IMR-90 (cell line): ENCODE measurements at regions not wholly inside any gene's neighbourhood (a gene's known extent, or its start where the extent isn't known, plus 50 kb on each side); places are given as distances from the start of the nearest gene placed in this dataset.

Experiments used
- ATAC-seq: fragments of 200-7000 bp; cut with Tn5 transposase; 2 replicates; pipeline ENCODE4 v1.9.1; 2020; ENCODE audit warnings: low read depth, mild to moderate bottlenecking, moderate library complexity
- BruUV-seq: library from RNA; stranded (reverse); fragments of 400-500 nt; replicated peaks from 2 replicates; lab custom pipeline; 2021; lab: Mats Ljungman, UMichigan
- CTCF ChIA-PET: fragments of 300-600 bp; formaldehyde crosslinking; extraction: SDS; loops from one replicate; lab custom pipeline; 2021; ENCODE audit warnings: antibody characterized with exemption; lab: Yijun Ruan, JAX
- POLR2A ChIA-PET: fragments of 300-600 bp; sonication (Branson Sonifier 250); formaldehyde crosslinking; loops from one replicate; lab custom pipeline; 2022; ENCODE audit warnings: antibody characterized with exemption; ENCODE audit not compliant: unreplicated experiment; lab: Charles Lee
- DNase-seq: peaks from one replicate; pipeline ENCODE4 v3.0.0; 2013
- H2AFZ ChIP-seq: replicated peaks from 2 replicates; pipeline ENCODE3; 2013; ENCODE audit warnings: low read length, mild to moderate bottlenecking; ENCODE audit not compliant: poor library complexity
- H2AK5ac ChIP-seq: 2 replicates; pipeline ENCODE4 v1.6.1; 2013; ENCODE audit warnings: low read depth, low read length, inconsistent platforms
- H2AK9ac ChIP-seq: replicated peaks from 2 replicates; pipeline ENCODE3; 2013; ENCODE audit warnings: mild to moderate bottlenecking, low read depth, low read length, moderate library complexity; ENCODE audit not compliant: poor library complexity
- H2BK120ac ChIP-seq: 2 replicates; pipeline ENCODE4 v1.6.1; 2013; ENCODE audit warnings: low read depth, low read length, inconsistent platforms
- H2BK15ac ChIP-seq: 3 replicates; pipeline ENCODE4 v1.6.1; 2013; ENCODE audit warnings: low read depth, low read length, inconsistent platforms
- H2BK20ac ChIP-seq: 2 replicates; pipeline ENCODE4 v1.6.1; 2013; ENCODE audit warnings: low read depth, mild to moderate bottlenecking, inconsistent platforms, low read length, moderate library complexity
- H2BK5ac ChIP-seq: 2 replicates; pipeline ENCODE4 v1.6.1; 2013; ENCODE audit warnings: mild to moderate bottlenecking, low read depth, low read length, inconsistent platforms; ENCODE audit not compliant: poor library complexity, severe bottlenecking
- H3K14ac ChIP-seq: replicated peaks from 2 replicates; pipeline ENCODE4 v1.6.1; 2013; ENCODE audit warnings: low read depth, low read length, inconsistent platforms
- H3K18ac ChIP-seq: 2 replicates; pipeline ENCODE4 v1.6.1; 2013; ENCODE audit warnings: low read depth, low read length, control low read depth
- H3K23ac ChIP-seq: 2 replicates; pipeline ENCODE4 v1.6.1; 2013; ENCODE audit warnings: low read depth, low read length, inconsistent platforms
- H3K27ac ChIP-seq: 2 replicates; pipeline ENCODE4 v1.5.1; 2013; ENCODE audit warnings: mild to moderate bottlenecking, control low read depth, low read length; ENCODE audit not compliant: insufficient read depth
- H3K27me3 ChIP-seq: 2 replicates; pipeline ENCODE4 v1.6.1; 2013; ENCODE audit warnings: low read length; ENCODE audit not compliant: control insufficient read depth, insufficient read depth
- H3K36me3 ChIP-seq: 2 replicates; pipeline ENCODE4 v1.6.1; 2013; ENCODE audit warnings: low read length, mixed read lengths; ENCODE audit not compliant: control insufficient read depth, insufficient read depth
- H3K4ac ChIP-seq: 2 replicates; pipeline ENCODE4 v1.6.1; 2013; ENCODE audit warnings: low read depth, low read length, inconsistent platforms
- H3K4me1 ChIP-seq: 2 replicates; pipeline ENCODE4 v1.6.1; 2013; ENCODE audit warnings: low read length, mixed read lengths; ENCODE audit not compliant: control insufficient read depth, insufficient read depth
- H3K4me2 ChIP-seq: 2 replicates; pipeline ENCODE4 v1.6.1; 2013; ENCODE audit warnings: low read depth, mild to moderate bottlenecking, control low read depth, low read length, moderate library complexity
- H3K4me3 ChIP-seq: 2 replicates; pipeline ENCODE4 v1.5.1; 2013; ENCODE audit warnings: low read depth, mild to moderate bottlenecking, control low read depth, low read length, moderate library complexity; ENCODE audit not compliant: insufficient read depth
- H3K56ac ChIP-seq: 2 replicates; pipeline ENCODE4 v1.6.1; 2013; ENCODE audit warnings: low read length, inconsistent platforms; ENCODE audit not compliant: insufficient read depth; ENCODE audit errors: extremely low read depth
- H3K79me1 ChIP-seq, 2 experiments: 2 replicates each; pipeline ENCODE4 v1.6.1; 2013; ENCODE audit warnings: low read length in 2 of 2, inconsistent platforms in 1 of 2, low read depth in 1 of 2
- H3K9ac ChIP-seq: 2 replicates; pipeline ENCODE4 v1.6.1; 2013; ENCODE audit warnings: low read depth, low read length, control low read depth
- H3K9me1 ChIP-seq: 2 replicates; pipeline ENCODE4 v1.6.1; 2013; ENCODE audit warnings: low read length, inconsistent platforms; ENCODE audit not compliant: insufficient read depth
- H3K9me3 ChIP-seq: 2 replicates; pipeline ENCODE4 v1.6.1; 2013; ENCODE audit warnings: low read length; ENCODE audit not compliant: control insufficient read depth, insufficient read depth
- H4K20me1 ChIP-seq: 2 replicates; pipeline ENCODE4 v1.6.1; 2013; ENCODE audit warnings: low read length, inconsistent platforms; ENCODE audit not compliant: insufficient read depth
- H4K5ac ChIP-seq: 2 replicates; pipeline ENCODE4 v1.6.1; 2013; ENCODE audit warnings: mild to moderate bottlenecking, low read depth, low read length, control low read depth
- H4K8ac ChIP-seq, 2 experiments: 2 replicates each; pipeline ENCODE4 v1.6.1; 2013; ENCODE audit warnings: low read depth in 2 of 2, low read length in 2 of 2, control low read depth in 1 of 2, inconsistent platforms in 1 of 2
- H4K91ac ChIP-seq: 2 replicates; pipeline ENCODE4 v1.6.1; 2013; ENCODE audit warnings: low read depth, low read length, inconsistent platforms; ENCODE audit not compliant: insufficient read depth
- MAZ ChIP-seq: IDR thresholded peaks from 2 replicates; pipeline ENCODE4 v1.6.1; 2012; ENCODE audit warnings: low read depth, mild to moderate bottlenecking, low read length, improper control_type of control experiment, moderate library complexity, borderline replicate concordance
- POLR2A ChIP-seq: IDR thresholded peaks from 2 replicates; pipeline ENCODE4 v1.6.1; 2012; ENCODE audit warnings: mild to moderate bottlenecking, low read depth, low read length
- RAD21 ChIP-seq: IDR thresholded peaks from 2 replicates; pipeline ENCODE4 v1.6.1; 2012; ENCODE audit warnings: low read length, improper control_type of control experiment
- SMC3 ChIP-seq: fragments of 150-350 bp; IDR thresholded peaks from 2 replicates; pipeline ENCODE4 v1.6.1; 2016; ENCODE audit warnings: low read depth, mild to moderate bottlenecking, antibody characterized with exemption, low read length, moderate library complexity
- whole genome bisulfite sequencing, 2 experiments: methylation state at CpG; one replicate each; pipeline versions ENCODE4 v1.1.5 to v1.1.7; 2013; ENCODE audit warnings: missing lambda C conversion rate in 2 of 2; ENCODE audit not compliant: insufficient read length in 1 of 2; ENCODE audit errors: extremely low coverage in 2 of 2; 5-methylcytosine and 5-hydroxymethylcytosine counted together
- dilution Hi-C: fragments of 300-500 bp; cut with HindIII; formaldehyde crosslinking; loops from one replicate; pipeline ENCODE4 v1.14.3; 2018; ENCODE audit warnings: low sequenced_read_pairs; ENCODE audit not compliant: unreplicated experiment
- in situ Hi-C: fragments of 300-500 bp; cut with MboI; formaldehyde crosslinking; loops from 3 replicates; pipeline ENCODE4 v1.14.3; 2019; ENCODE audit warnings: low sequenced_read_pairs, inconsistent platforms, mixed read lengths
- intact Hi-C: fragments of 100-400 bp; cut with micrococcal nuclease; formaldehyde crosslinking; loops from 2 replicates; pipeline ENCODE4 v1.10.0; 2022
- TF ChIP-seq, protein P1 (sequence below): conservative IDR thresholded peaks from 2 replicates; pipeline ENCODE4 v1.5.1; 2012; ENCODE audit warnings: mild to moderate bottlenecking, low read depth, low read length, improper control_type of control experiment

DNA sequence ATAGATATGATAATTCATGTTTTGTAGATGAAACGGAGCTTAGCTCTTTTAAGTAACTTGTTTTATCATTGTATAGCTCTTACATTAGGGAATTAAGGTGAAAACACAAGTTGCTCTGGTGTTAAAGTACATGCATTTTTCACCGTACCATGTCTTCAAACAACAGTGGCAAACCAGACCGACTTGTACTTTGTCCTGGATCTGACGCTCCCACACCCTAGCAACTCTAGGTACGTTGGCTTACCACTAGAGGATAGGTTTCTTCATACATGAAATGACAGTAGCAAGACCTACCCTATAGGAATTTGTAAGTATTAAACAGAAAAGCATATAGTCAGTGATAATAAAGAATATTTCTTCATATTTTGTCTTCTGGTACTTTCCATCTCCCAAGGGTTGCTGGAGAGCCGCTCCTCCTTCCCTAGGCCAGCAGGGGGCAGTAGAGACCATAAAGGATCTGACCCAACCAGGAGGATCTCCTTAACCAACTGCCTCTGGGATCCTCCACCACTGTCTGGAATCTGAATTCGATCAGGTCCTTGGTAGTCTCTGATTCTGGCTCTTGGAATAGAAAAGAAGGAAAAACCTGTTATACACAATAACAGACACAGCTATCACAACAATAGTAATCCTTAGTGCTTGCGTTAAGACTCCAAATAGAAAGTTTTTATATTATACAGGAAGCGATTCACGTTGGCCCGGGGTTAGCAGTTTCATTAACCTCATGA, 136.7 kb downstream of the CAVIN4 start:
- Histone ChIP-seq H2BK5ac (no peak overlapping the region), H3K79me1 (no peaks in the 10 kb centered on the region), H4K8ac (no peak overlapping the region), H4K20me1 (no peaks in the 10 kb centered on the region), H3K9ac (no peak overlapping the region), H3K18ac (no peak overlapping the region), H4K91ac (no peak overlapping the region), H3K36me3 (no peaks in the 10 kb centered on the region), H4K5ac (no peak overlapping the region), H3K27me3 (no peaks in the 10 kb centered on the region), H3K27ac (no peak overlapping the region), H2AK9ac (no peak overlapping the region), H3K4me1 (no peaks in the 10 kb centered on the region), H2BK20ac (no peak overlapping the region), H3K9me1 (no peaks in the 10 kb centered on the region; the same call in 1 of the 2 replicates), H3K9me3 (no peaks in the 10 kb centered on the region), H2BK120ac (no peak overlapping the region), H3K4me3 (no peak overlapping the region), H3K23ac (no peak overlapping the region), H3K56ac (no peak overlapping the region), H3K14ac (no peak overlapping the region), H2AK5ac (no peak overlapping the region), H3K4ac (no peak overlapping the region), H3K4me2 (no peak overlapping the region), H2AFZ (no peak overlapping the region), H2BK15ac (no peak overlapping the region)
- POLR2A ChIA-PET, result no interaction called here
- in situ Hi-C loops (loop anchor here (10.0 kb wide), 1 partner anchor 590 kb away; no protein-coding TSS in a partner anchor), dilution Hi-C loops (no loop called here), intact Hi-C loops (loop anchor here (1.0 to 5.0 kb wide), 3 partner anchors 521 to 733 kb away; no protein-coding TSS in a partner anchor)
- TF ChIP-seq MAZ (no peak), POLR2A (no peak), SMC3 (peak; percentile 67), RAD21 (peak; percentile 66)
- TF ChIP-seq, protein P1, sequence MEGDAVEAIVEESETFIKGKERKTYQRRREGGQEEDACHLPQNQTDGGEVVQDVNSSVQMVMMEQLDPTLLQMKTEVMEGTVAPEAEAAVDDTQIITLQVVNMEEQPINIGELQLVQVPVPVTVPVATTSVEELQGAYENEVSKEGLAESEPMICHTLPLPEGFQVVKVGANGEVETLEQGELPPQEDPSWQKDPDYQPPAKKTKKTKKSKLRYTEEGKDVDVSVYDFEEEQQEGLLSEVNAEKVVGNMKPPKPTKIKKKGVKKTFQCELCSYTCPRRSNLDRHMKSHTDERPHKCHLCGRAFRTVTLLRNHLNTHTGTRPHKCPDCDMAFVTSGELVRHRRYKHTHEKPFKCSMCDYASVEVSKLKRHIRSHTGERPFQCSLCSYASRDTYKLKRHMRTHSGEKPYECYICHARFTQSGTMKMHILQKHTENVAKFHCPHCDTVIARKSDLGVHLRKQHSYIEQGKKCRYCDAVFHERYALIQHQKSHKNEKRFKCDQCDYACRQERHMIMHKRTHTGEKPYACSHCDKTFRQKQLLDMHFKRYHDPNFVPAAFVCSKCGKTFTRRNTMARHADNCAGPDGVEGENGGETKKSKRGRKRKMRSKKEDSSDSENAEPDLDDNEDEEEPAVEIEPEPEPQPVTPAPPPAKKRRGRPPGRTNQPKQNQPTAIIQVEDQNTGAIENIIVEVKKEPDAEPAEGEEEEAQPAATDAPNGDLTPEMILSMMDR, result peak; percentile 80
- BruUV-seq, result no TSS peak
- CTCF ChIA-PET, result interaction anchor here (0.6 to 1.1 kb wide), 3 partner anchors 12 to 597 kb away, joined by 3 to 4 read pairs (median 3); no protein-coding TSS in a partner anchor
- no CpG with 5 or more reads among the region's 11 CpGs for WGBS, 2 experiments
- DNase-seq, result peak; percentile 48
- ATAC-seq, result peak; percentile 93
